Karpas-422 (cell line): ENCODE measurements at regions not wholly inside any gene's neighbourhood (a gene's known extent, or its start where the extent isn't known, plus 50 kb on each side); places are given as distances from the start of the nearest gene placed in this dataset.

ENCODE experiments used
- DNase-seq: peaks from one replicate; pipeline ENCODE4 v3.0.0-alpha.2; 2015
- H2AFZ ChIP-seq: fragments of 200-600 bp; sonication (generic); 2 replicates; pipeline ENCODE4 v1.6.1; 2014; ENCODE audit warnings: antibody characterized with exemption, low read length, mixed read lengths
- H3K27ac ChIP-seq: fragments of 200-600 bp; sonication (generic); 2 replicates; pipeline ENCODE4 v1.5.1; 2014; ENCODE audit warnings: mild to moderate bottlenecking, low read length, moderate library complexity
- H3K27me3 ChIP-seq: fragments of 200-600 bp; sonication (generic); 2 replicates; pipeline ENCODE4 v1.6.1; 2014; ENCODE audit warnings: low read length, mixed read lengths
- H3K36me3 ChIP-seq: fragments of 200-600 bp; sonication (generic); 2 replicates; pipeline ENCODE4 v1.6.1; 2014; ENCODE audit warnings: low read length, mixed read lengths; ENCODE audit not compliant: insufficient read depth
- H3K4me1 ChIP-seq: fragments of 200-600 bp; sonication (generic); 2 replicates; pipeline ENCODE4 v1.6.1; 2014; ENCODE audit warnings: mild to moderate bottlenecking, low read length, mixed read lengths
- H3K4me2 ChIP-seq: fragments of 200-600 bp; sonication (generic); 2 replicates; pipeline ENCODE4 v1.6.1; 2014; ENCODE audit warnings: low read length, low read depth, mild to moderate bottlenecking; ENCODE audit not compliant: poor library complexity, severe bottlenecking
- H3K4me3 ChIP-seq: fragments of 200-600 bp; sonication (generic); 2 replicates; pipeline ENCODE4 v1.5.1; 2014; ENCODE audit warnings: mild to moderate bottlenecking, antibody characterized with exemption, low read length, mixed read lengths
- H3K79me2 ChIP-seq: fragments of 200-600 bp; sonication (generic); 2 replicates; pipeline ENCODE4 v1.6.1; 2014; ENCODE audit warnings: mild to moderate bottlenecking, low read length, mixed read lengths
- H3K9ac ChIP-seq: fragments of 200-600 bp; sonication (generic); 2 replicates; pipeline ENCODE4 v1.6.0; 2014; ENCODE audit warnings: low read length
- H3K9me2 ChIP-seq: fragments of 200-600 bp; sonication (generic), shearing (Covaris generic); replicated peaks from 2 replicates; pipeline ENCODE4 v1.6.0; 2014; ENCODE audit warnings: mild to moderate bottlenecking, low read length, moderate library complexity; ENCODE audit not compliant: insufficient read depth
- H3K9me3 ChIP-seq: fragments of 300-700, 200-600 bp; sonication (generic); 2 replicates; pipeline ENCODE4 v1.6.1; 2014; ENCODE audit warnings: low read length, mixed read lengths
- H4K20me1 ChIP-seq: fragments of 200-600 bp; sonication (generic); 2 replicates; pipeline ENCODE4 v1.6.1; 2014; ENCODE audit warnings: mild to moderate bottlenecking, antibody characterized with exemption, low read length, low read depth; ENCODE audit not compliant: insufficient read depth

GRCh38 chr10:61828788-61829187 is 72.7 kb upstream of the ARID5B start:
- DNase-seq, result no peak
- peaks cover 3% of the 10 kb centered on the region; the same call in 1 of the 2 replicates for H3K4me1 ChIP-seq
- H3K4me3 ChIP-seq, result no peak overlapping the region

DNA sequence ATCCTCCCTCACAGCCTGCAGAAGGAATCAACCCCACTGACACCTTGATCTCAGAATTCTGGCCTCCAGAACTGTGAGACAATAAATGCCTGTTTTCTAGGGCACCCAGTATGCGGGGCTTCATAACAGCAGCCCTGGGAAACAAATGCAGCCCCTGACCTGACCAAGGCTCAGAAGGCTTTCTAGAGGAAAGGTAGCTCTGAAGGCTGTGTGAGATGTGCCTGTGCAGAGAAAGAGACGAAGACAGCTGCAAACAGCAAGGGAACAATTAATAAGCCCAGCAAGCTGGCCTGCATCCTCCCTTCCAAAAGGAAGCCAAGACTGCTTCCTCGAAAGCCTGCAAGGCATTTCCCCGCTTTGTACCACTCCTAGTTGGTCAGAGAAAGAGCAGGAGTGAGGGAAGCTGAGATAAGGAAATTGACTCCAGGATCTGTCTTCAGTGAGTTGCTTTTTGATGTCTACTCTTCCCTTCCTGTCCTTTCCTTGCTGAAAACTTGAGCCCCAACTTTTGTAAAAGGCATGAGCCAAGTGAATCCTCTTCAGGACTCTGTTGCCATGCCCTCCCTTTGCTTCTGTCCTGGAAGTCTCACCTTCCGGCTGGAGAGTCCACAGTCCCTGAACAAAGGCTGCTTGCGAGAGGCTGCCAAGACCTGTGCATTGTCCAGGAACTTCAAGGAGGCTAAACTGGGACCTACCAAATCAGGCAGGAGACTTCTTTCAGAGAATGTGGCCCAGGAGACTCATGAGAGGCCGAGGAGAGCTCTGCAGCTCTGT is 71.2 kb upstream of the ARID5B start:
- H3K4me2 ChIP-seq, result no peak overlapping the region

More at GRCh38 chr10:61828788-61829187, 72.7 kb upstream of the ARID5B start:
- Histone ChIP-seq H3K4me2 (no peak overlapping the region), H3K36me3 (no peaks in the 10 kb centered on the region), H3K9ac (no peak overlapping the region), H4K20me1 (no peaks in the 10 kb centered on the region), H3K9me3 (no peaks in the 10 kb centered on the region), H3K27ac (no peak overlapping the region), H2AFZ (no peak overlapping the region), H3K27me3 (no peaks in the 10 kb centered on the region), H3K9me2 (no peaks in the 10 kb centered on the region), H3K79me2 (no peaks in the 10 kb centered on the region)

DNA sequence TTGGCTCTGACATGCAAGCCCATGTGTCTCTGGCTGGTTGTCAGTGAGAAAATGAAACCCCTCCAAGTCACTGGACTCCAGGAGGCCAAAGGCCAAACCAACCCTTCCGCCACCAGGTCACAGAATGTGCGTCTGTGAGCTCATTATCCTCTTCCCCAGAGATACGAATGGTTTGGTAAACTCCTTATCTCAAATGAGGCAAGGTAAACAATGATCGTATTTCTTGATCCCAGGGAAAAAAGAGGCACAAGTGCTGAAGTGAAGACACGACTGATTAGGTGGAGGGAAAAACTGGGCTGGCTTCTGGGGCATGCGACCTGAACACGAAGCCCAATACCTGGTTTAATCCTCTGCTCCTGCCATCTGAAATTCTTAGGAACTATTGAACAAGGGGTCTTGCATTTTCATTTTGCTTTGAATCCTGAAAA is 70.6 kb upstream of the ARID5B start:
- Histone ChIP-seq H3K4me3 (no peak overlapping the region), H3K36me3 (no peaks in the 10 kb centered on the region), H3K9me2 (no peaks in the 10 kb centered on the region), H3K9me3 (no peaks in the 10 kb centered on the region), H3K27me3 (no peaks in the 10 kb centered on the region), H3K4me2 (no peak overlapping the region), H3K4me1 (no peaks in the 10 kb centered on the region), H3K27ac (no peak overlapping the region), H4K20me1 (no peaks in the 10 kb centered on the region), H3K9ac (no peak overlapping the region), H3K79me2 (no peaks in the 10 kb centered on the region), H2AFZ (no peak overlapping the region)
- DNase-seq, result no peak

More for the DNA sequence above, 71.2 kb upstream of the ARID5B start:
- no peak overlapping the region for H3K9ac ChIP-seq
- no peaks in the 10 kb centered on the region for H4K20me1 ChIP-seq
- H3K4me1 ChIP-seq, result no peaks in the 10 kb centered on the region
- no peaks in the 10 kb centered on the region for H3K27me3 ChIP-seq
- no peak overlapping the region for H3K27ac ChIP-seq
- no peaks in the 10 kb centered on the region for H3K9me3 ChIP-seq
- DNase-seq, result no peak
- no peaks in the 10 kb centered on the region for H3K9me2 ChIP-seq
- no peak overlapping the region for H2AFZ ChIP-seq
- H3K36me3 ChIP-seq, result no peaks in the 10 kb centered on the region
- no peaks in the 10 kb centered on the region for H3K79me2 ChIP-seq
- H3K4me3 ChIP-seq, result no peak overlapping the region

GRCh38 chr10:61832866-61833481 is 68.5 kb upstream of the ARID5B start:
- no peak overlapping the region for H2AFZ ChIP-seq
- H3K4me1 ChIP-seq, result no peaks in the 10 kb centered on the region
- H3K36me3 ChIP-seq, result no peaks in the 10 kb centered on the region
- no peak overlapping the region for H3K4me3 ChIP-seq
- no peaks in the 10 kb centered on the region for H3K79me2 ChIP-seq
- H3K9ac ChIP-seq, result no peak overlapping the region
- H3K27me3 ChIP-seq, result no peaks in the 10 kb centered on the region
- H4K20me1 ChIP-seq, result no peaks in the 10 kb centered on the region
- H3K9me3 ChIP-seq, result no peaks in the 10 kb centered on the region
- no peak overlapping the region for H3K27ac ChIP-seq
- DNase-seq, result no peak
- no peaks in the 10 kb centered on the region for H3K9me2 ChIP-seq
- no peak overlapping the region for H3K4me2 ChIP-seq

DNA sequence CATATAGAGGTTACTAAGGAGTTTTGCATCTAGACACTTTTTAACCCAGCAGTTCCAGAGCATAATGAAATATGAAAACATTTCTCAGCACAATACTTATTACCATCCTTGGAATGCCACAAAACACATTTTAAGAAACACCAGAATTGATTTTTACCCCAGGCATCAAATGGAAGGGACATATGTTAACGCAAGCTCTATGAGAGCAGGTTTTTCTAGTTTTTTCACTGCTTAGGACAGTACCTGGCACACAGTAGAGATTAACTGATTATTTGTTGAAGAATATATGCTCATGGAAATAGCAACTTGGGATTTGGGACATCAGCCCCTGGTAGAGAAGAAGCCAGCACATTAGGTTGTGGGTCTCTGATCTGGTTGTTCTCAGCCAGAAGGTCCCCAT is 67.0 kb upstream of the ARID5B start:
- no peaks in the 10 kb centered on the region for H3K4me1 ChIP-seq
- no peaks in the 10 kb centered on the region for H3K27me3 ChIP-seq
- no peaks in the 10 kb centered on the region for H3K9me3 ChIP-seq
- no peak for DNase-seq
- no peak overlapping the region for H3K4me2 ChIP-seq
- no peaks in the 10 kb centered on the region for H3K36me3 ChIP-seq
- H3K9ac ChIP-seq, result no peak overlapping the region
- H3K4me3 ChIP-seq, result no peak overlapping the region
- no peaks in the 10 kb centered on the region for H4K20me1 ChIP-seq
- no peaks in the 10 kb centered on the region for H3K79me2 ChIP-seq
- H3K27ac ChIP-seq, result no peak overlapping the region
- H3K9me2 ChIP-seq, result no peaks in the 10 kb centered on the region
- H2AFZ ChIP-seq, result no peak overlapping the region

DNA sequence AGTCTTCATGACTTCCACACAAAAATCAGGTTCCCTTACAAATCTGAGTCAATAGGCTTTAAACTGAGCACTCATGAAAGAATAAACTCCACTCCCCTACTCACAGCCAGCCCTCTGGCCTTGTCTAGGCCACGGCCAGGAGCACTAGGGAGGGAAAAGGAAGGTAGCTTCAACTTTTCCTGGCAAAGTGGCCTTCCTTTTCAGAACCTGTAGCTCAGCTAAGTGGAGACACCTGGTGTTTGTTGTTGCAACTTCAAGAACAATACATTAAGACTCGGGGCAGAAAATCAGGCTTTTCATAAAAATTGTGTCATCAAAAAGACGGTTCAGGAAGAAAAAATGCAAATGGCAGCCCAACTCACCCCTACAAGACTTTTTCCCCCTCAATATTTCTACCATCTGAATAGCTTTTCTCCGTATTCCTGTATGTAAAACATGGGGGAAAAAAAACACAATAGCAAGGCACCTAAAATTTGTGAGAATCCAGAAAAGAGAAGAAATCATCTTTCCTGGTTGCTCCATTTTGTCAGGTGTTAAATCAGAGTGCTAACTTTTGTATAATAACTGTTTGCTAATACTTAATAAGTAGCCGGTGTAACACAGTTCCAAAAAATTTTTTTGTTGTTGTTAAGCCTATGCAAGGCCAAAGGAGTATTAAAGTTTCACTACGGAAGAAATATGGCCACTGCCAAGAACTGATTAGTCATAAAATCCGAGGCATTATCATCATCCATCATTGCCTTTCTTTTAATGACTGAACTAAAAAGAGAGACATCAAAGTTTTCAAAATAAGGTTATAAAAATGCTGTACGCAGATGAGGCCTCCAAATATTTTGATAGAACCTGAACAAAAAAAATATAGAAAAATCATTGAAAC is 66.2 kb upstream of the ARID5B start:
- Histone ChIP-seq H4K20me1 (no peaks in the 10 kb centered on the region), H3K9ac (no peak overlapping the region), H3K36me3 (no peaks in the 10 kb centered on the region), H3K9me2 (no peaks in the 10 kb centered on the region), H3K27ac (no peak overlapping the region), H3K9me3 (no peaks in the 10 kb centered on the region), H3K4me1 (no peaks in the 10 kb centered on the region), H3K4me2 (no peak overlapping the region), H3K4me3 (no peak overlapping the region), H3K79me2 (no peaks in the 10 kb centered on the region), H3K27me3 (no peaks in the 10 kb centered on the region), H2AFZ (no peak overlapping the region)
- DNase-seq, result peak; percentile 68

- Histone ChIP-seq H3K9me2 (no peaks in the 10 kb centered on the region), H3K27me3 (no peaks in the 10 kb centered on the region), H3K4me1 (no peaks in the 10 kb centered on the region), H3K36me3 (no peaks in the 10 kb centered on the region), H3K9me3 (no peaks in the 10 kb centered on the region), H3K27ac (no peak overlapping the region), H3K4me3 (no peak overlapping the region), H2AFZ (no peak overlapping the region), H4K20me1 (no peaks in the 10 kb centered on the region), H3K4me2 (no peak overlapping the region), H3K9ac (no peak overlapping the region), H3K79me2 (no peaks in the 10 kb centered on the region)
- no peak for DNase-seq
Measured at GRCh38 chr10:61835946-61836887, 65.3 kb upstream of the ARID5B start.
